ENCODE measurements at regions not wholly inside any gene's neighbourhood (a gene's known extent, or its start where the extent isn't known, plus 50 kb on each side); places are given as distances from the start of the nearest gene placed in this dataset.

- H3K4me1 ChIP-seq: no peaks in the 10 kb centered on the region
- intact Hi-C loops (cut with DNase I): no loop called here
- no peaks in the 10 kb centered on the region for H3K27me3 ChIP-seq
- no peak overlapping the region for H3K27ac ChIP-seq
- no peak overlapping the region for H3K4me3 ChIP-seq
- no peak for TF ChIP-seq CTCF (IDR thresholded peaks at IDR 0.05)
- DNase-seq: no peak
- no peaks in the 10 kb centered on the region for H3K36me3 ChIP-seq
- H3K9me3 ChIP-seq: no peaks in the 10 kb centered on the region
- no peak for ATAC-seq
Observed at GRCh38 chr13:99630269-99630898, 129.1 kb downstream of the TM9SF2 start.

- Histone ChIP-seq H3K4me3 (no peak overlapping the region), H3K36me3 (no peaks in the 10 kb centered on the region), H3K9me3 (no peaks in the 10 kb centered on the region), H3K27me3 (no peaks in the 10 kb centered on the region), H3K27ac (no peak overlapping the region), H3K4me1 (no peaks in the 10 kb centered on the region)
- ATAC-seq: no peak
- TF ChIP-seq CTCF (IDR thresholded peaks at IDR 0.05): no peak
- intact Hi-C loops (cut with DNase I): no loop called here
- DNase-seq: no peak
Observed at GRCh38 chr13:99629641-99630040, 128.4 kb downstream of the TM9SF2 start.

GRCh38 chr13:99628442-99628841 lies 127.2 kb downstream of the TM9SF2 start:
- Histone ChIP-seq H3K27me3 (no peaks in the 10 kb centered on the region), H3K27ac (no peak overlapping the region), H3K36me3 (no peaks in the 10 kb centered on the region), H3K4me1 (no peaks in the 10 kb centered on the region), H3K4me3 (no peak overlapping the region), H3K9me3 (no peaks in the 10 kb centered on the region)
- DNase-seq: no peak
- no peak for TF ChIP-seq CTCF (IDR thresholded peaks at IDR 0.05)
- no peak for ATAC-seq
- intact Hi-C loops (cut with DNase I): no loop called here

GRCh38 chr13:99626461-99627082 lies 125.3 kb downstream of the TM9SF2 start:
- intact Hi-C loops (cut with DNase I): no loop called here
- no peak overlapping the region for H3K4me3 ChIP-seq
- ATAC-seq: no peak

GRCh38 chr13:99624936-99625540 lies 123.8 kb downstream of the TM9SF2 start:
- DNase-seq (no peak), ATAC-seq (no peak)
- intact Hi-C loops (cut with DNase I): no loop called here
- TF ChIP-seq CTCF (IDR thresholded peaks at IDR 0.05): no peak
- Histone ChIP-seq H3K27ac (no peak overlapping the region), H3K36me3 (no peaks in the 10 kb centered on the region), H3K4me1 (no peaks in the 10 kb centered on the region), H3K4me3 (no peak overlapping the region), H3K27me3 (no peaks in the 10 kb centered on the region), H3K9me3 (no peaks in the 10 kb centered on the region)

More at GRCh38 chr13:99626461-99627082, 125.3 kb downstream of the TM9SF2 start:
- H3K9me3 ChIP-seq: no peaks in the 10 kb centered on the region
- no peaks in the 10 kb centered on the region for H3K4me1 ChIP-seq
- H3K27me3 ChIP-seq: no peaks in the 10 kb centered on the region
- TF ChIP-seq CTCF (IDR thresholded peaks at IDR 0.05): no peak
- no peaks in the 10 kb centered on the region for H3K36me3 ChIP-seq
- no peak overlapping the region for H3K27ac ChIP-seq
- no peak for DNase-seq

All from upper lobe of right lung (tissue), 1 donor.